Suppressor macrophage treated with lipopolysaccharide for 4 hours (primary cell): ENCODE measurements at regions not wholly inside any gene's neighbourhood (a gene's known extent, or its start where the extent isn't known, plus 50 kb on each side); places are given as distances from the start of the nearest gene placed in this dataset.
"Not testable (repeated sequence)": the region's sequence is repeated elsewhere in the genome, so short reads cannot be mapped to it uniquely, and the experiment has no call there.

ENCODE experiments used
- DNase-seq: peaks from one replicate; pipeline ENCODE4 v3.0.0-alpha.2; 2020

DNA sequence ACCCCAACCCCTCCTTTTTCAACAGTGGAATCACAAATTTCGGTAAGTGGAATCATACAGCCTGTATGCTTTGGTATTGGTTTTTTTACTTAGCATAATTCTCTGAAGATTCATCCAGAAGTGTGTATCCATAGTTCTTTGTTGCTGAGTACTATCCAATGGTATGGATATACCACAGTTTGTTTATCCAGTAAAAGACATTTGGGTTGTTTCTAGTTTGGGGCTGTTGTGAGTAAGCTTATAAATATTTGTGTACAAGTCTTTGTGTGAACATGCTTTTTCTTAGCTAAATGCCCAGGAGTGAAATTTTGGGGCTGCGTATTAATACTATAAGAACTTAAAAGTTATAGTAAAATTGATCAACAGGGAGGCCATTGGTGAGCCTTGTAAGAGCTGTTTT lies 57.5 kb upstream of the GC start:
- no peak for DNase-seq

DNA sequence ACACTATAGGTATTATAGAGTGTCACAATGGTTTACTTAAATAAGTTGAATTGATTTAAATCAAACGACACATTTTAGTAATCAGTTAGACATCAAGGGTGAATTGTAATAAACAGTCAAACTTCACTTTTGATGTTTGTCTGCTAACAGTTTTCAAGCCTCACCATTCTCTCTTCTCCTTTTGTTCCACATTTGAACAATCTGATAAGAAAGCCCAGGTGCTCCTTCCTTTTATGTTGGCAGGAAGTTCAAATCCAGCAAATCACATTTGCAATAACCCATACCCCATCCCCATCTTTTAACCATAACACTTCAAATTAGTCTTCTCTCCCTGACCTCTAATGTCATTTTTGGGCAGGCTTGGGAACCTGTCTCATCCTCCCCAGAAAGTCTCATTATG lies 63.4 kb upstream of the GC start:
- DNase-seq, result no peak

DNA sequence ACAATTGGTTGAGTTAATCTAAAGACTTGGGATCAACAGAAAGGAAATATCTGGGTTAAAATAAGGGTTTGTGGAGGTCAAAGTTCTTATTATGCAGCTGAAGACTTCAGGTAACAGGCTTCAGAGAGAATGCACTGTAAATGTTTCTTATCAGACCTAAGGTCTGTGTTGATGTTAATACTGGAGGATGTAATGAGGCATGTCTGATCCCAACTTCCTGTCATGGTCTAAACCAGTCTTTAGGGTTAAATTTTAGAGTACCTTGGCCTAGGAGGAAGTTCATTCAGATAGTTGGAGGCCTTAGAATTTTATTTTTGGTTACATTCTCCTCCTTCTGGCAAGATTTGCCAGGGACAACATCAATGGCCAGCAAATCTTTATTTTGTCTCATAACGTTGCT lies 72.1 kb upstream of the GC start:
- no peak for DNase-seq

DNA sequence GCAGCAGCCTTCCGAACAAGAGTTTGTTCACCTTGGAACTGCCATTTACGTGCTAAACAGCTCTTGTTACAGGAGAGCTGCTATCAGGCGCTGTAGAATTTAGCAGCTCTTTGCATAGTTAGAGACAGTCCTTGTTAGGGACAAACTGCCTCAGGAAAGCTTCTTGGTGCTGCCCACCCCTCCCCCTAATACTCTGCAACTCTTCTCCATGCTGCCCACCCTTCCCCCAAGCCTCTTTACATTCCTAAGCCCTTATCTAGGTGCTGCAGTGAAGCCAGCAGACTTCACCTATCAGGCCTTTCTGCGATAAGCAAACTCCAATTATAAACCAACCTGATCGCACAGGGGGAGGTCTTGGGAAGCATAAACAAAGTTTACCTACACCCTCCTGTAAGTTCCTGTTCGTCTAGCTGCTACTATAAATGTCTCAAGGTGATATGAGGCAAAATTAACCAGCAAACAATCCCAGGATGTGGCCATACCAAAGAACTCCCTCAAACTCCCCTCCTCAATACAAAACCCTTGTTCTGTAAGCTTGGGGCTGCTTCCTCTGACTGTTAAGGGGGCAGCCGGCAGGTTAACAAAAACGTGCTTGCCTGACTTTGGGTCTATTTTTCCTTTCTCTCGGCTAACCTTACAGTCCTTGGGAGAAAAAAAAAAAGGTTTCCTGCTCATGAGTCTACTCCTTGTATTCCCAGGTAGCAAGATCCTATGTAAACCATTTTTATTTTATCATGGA lies 74.0 kb upstream of the GC start:
- no peak for DNase-seq

DNA sequence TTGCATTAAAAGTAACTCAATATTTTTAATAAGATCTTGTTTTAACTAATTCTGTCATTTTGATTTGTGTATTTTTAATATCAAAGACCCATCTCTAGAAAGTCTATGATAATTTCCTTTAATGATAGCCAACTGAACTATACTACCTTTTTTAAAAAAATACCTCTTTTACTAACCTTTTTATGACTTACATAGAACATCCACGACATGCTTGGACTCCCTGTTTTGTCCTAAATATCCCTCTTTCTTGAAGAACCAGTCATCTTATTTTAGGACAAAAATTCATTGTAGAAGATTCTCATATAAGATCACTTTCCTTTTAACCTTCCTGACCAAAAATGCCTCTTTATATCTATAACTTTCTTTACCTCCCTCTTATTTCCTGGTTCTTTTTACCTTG lies 76.8 kb upstream of the GC start:
- no peak for DNase-seq

DNA sequence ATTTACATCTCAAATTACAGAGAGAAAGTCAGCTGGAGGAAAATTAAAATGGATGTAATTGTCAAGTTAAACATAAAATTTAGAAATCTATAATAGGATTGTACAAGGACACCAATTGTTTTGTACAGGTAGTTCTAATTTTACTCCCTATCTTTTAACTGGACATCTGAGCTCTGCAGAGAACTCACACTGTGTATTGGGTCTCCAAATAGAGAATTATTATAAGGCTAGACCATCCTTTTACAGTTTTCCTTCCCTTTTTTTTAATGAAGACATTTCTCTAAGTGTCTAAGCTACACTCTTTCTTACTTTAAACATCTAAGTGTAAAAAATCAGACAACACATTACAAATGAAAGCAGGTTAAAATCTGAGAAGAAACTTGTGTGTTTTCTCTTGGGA lies 78.4 kb upstream of the GC start:
- no peak for DNase-seq

DNA sequence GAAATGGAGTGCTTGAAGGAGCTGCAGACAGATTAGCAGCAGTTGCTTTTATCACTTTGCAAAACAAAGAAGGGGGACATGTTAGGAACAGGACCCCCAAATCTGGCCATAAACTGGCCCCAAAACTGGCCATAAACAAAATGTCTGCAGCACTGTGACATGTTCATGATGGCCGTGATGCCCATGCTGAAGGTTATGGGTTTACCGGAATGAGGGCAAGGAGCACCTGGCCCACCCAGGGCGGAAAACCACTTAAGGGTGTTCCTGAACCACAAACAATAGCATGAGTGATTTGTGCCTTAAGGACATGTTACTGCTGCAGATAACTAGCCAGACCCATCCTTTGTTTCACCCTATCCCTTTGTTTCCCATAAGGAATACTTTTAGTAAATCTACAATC lies 79.6 kb upstream of the GC start:
- DNase-seq, result no peak

DNA sequence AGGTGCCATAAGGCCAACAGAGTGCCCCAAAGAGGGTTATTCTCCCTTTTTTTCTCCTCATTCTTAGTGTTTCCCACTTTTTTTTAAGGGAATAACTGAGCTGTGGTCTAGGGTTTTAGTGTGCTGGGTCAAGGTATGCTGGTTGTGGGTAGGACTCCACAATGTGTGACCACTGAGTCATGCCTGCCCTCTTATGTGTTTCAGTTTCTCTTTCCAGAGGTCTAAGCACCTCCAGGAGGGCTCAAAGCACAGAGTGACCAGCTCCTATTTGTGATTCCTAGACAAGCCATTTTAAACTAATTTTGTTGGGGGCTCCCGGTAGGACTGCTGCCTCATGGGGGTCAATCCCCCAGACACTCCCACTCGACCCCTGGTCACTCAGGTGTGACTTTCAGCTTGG lies 80.5 kb upstream of the GC start:
- DNase-seq, result no peak

DNA sequence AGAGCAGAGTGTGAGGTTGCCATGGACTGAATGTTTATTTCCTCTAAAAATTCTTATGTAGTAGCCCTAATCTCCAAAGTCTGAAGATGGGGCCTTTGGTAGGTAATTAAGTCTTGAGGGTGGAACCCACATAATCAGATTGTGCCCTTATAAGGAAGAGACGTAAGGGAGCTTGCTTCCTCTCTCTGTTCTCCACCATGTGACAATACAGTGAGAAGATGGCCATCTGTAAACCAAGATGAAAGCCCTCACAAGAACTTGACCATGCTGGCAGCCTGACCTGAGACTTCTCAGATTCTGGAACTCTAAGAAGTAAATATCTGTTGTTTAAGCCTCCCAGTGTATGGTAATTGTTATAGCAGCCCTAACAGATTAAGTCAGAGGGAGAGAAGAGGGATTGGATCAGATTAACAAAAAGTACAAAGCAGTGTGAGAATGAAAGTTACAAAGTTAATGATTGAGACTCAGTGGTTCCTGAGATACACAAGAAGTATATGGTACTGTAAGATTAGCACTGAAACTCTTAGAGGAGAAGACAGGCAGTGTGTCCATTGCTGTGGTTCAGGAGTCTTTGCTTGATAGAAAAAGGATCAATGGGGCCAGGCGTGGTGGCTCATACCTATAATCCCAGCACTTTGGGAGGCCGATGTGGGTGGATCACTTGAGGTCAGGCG lies 82.5 kb upstream of the GC start:
- DNase-seq, result no peak

DNA sequence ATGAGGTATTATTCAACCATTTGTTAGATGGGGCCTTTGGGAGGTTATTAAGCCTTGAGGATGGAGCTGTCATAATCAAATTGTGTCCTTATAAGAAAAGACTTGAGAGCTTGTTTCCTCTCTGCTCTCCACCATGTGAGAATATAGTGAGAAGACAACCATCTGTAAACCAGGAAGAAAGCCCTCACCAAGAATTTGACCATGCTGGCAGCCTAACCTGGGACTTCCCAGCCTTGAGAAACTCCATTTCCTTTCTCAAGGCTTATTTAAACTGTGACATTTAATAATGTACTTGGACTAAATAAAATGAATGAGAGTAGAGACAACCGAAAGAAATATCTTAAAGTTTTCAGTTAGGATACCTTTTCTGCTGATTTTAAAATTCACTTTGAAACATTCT lies 83.7 kb upstream of the GC start:
- no peak for DNase-seq

DNA sequence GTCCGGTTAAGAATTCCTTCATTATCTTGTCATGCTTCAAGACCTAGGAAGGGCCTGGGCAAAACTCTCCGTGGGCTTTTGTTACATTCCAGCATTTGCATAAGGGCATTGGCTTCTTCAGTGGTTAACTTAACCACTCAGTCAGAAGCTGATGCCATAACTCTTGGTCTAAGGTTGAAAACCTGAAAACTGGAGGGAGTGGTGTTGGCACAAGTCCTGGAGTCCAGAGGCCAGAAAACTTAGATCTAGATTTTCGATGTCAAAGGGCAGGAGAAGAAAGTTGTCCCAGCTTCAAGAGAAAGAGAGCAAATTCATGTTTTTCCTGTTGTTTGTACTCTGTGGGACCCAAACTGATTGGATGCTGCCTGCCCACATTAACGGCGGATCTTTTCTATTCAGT lies 86.6 kb upstream of the GC start:
- no peak for DNase-seq

DNA sequence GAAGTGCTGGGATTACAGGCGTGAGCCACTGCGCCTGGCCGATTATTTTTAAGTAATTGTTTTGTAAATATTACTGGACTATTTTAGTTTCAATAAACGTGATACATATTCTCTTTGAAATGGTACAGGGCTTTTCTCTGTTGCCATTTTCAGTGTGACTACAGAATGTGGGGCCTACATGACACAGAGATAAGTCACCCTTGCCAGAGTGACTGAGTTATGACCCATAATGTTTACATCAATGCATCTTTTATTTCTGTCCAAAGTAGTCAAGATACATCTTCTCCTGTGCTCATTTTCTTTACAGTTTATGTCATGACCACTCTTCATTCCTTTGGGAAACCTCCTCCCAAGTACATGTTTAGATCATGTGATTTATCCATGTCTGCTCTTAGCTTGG lies 88.3 kb upstream of the GC start:
- DNase-seq, result no peak

DNA sequence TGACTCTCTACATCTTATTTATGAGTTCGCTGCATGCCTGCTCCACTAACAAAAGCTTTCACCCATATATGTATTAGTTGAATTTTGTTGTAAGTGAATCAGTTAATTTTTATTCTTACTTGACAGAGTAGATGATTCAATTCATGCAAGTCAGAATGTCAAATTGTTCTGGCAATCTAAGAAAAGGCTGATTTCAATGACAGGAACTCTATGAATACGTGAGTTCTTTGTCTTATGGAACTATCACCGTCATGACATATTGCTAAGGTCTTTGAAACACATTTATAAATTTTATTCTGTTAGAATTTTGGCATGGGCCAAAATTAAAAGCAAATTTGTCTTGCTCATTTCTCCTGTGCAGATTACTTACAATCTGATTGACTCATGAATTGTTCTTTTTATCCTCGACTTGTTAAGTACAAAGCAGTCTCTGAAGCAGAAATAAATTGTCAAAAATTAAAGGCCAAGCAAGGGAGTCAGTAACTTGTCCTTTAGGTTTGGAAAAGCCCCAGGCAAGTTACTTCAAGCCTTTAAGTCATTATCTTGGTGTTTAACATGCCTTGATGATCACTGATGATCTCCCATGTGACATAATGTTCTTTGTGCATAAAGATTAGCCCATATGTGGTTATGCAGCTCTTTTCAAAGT lies 89.0 kb upstream of the GC start:
- DNase-seq, result no peak

DNA sequence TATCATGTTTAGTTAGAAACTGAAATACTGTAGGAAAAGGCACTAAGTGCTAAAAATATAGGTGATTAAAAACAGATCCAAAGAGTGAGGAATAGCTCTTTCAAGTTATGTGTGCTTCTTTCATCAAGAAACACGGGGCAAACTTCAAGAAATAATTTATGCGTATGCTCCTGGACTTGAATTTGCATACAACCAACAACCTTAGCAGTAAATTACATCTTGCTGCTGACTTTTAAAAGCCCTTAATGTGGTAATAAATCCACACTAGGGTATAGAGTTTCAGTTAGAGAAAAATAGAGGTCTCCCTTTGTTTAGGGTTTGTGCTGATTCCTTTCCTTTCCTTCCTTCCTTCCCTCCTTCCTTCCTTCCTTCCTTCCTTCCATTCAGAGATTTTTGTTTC lies 94.5 kb upstream of the GC start:
- no peak for DNase-seq

DNA sequence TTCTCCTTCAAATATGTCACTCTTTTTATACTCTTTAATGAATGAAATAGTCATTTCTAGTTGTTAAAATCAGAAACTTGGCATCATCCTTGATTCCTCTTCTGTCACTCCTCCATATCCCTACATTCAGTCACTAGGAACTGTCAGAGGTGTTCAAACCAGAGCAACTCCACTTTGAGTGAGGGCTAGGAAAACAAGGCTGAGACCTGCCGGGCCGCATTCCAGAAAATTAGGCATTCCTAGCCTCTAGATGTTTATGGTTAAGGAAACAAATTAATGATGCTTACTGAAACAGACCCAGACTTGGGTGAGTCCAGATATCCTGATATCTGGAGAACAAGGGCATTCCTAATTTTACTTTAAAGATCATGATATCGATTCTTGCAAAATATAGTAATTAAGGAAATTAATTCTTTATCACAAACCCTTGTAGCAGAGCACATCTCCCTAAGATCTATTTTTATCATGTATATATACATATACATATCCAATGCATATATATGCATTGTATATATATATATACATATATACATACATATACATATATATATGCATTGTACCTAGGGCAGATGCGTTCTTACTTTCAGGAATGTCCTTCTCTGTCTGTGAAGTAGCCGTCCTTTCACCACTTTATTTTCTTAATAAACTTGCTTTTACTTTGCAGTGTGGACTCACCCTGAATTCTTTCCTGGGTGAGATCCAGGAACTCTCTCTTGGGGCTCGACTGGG lies 98.4 kb upstream of the GC start:
- DNase-seq, result no peak

DNA sequence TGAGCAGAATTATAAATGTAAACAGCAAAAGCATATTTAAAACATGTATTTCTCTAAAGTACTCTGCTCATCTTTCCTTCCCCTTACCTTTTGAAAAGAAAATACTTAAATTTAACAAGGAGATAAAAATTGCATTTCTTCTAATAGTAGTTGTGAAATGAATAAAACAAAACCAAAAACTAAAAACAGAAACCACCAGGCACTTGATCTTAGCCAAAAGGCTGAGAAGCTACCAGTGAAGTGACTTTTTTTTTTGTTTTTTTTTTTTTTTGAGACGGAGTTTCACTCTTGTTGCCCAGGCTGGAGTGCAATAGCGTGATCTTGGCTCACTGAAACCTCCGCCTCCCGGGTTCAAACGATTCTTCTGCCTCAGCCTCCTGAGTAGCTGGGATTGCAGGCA lies 116.5 kb upstream of the GC start:
- DNase-seq, result not testable (repeated sequence)

DNA sequence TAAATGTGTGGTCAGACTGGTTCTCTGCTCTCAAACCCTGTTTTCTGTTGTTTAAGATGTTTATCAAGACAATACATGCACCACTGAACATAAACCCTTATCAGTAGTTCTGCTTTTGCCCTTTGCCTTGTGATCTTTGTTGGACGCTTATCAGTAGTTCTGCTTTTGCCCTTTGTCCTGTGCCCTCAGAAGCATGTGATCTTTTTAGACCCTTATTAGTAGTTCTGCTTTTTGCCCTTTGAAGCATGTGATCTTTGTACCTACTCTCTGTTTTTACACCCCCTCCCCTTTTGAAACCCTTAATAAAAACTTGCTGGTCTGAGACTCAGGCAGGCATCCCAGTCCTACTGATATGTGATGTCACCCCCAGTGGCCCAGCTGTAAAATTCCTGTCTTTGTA lies 121.7 kb upstream of the GC start:
- DNase-seq, result not testable (repeated sequence)

DNA sequence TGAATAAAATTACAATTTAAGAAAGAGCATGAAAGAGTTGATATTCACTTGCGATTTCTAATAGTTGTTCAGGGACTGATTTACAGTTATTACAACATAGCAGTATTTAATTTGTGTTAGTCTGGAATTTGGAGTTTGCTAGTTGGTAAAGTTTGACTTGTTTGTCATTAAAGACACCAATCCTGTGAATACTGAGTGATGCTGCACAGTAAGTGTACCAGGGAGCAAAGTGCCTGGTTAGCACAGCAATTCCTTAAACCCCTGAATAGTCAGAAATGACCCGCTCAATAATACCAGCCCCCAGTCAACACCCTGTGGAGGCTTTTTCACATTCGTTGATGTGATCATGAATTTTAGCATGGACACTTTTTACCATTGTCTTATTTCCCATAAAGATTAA lies 122.2 kb upstream of the GC start:
- no peak for DNase-seq

DNA sequence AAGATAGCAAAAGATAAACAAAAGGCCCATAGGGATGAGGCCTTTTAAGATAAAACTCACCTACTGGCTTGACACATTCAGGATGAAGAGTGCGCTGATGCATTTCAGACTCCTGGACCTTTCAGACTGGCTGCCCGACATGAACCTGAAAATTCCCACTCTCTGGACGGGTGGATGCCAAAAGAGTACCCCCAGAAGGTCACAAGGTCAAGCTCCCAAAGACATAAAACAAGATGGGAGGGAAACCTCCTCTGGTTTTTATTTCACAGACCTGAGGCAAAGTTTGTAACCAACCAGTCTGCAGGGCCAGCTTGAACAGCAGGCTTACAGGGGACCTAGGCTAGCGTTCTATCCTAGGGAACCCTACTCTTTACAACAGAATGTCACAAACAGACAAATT lies 123.2 kb upstream of the GC start:
- DNase-seq, result no peak

DNA sequence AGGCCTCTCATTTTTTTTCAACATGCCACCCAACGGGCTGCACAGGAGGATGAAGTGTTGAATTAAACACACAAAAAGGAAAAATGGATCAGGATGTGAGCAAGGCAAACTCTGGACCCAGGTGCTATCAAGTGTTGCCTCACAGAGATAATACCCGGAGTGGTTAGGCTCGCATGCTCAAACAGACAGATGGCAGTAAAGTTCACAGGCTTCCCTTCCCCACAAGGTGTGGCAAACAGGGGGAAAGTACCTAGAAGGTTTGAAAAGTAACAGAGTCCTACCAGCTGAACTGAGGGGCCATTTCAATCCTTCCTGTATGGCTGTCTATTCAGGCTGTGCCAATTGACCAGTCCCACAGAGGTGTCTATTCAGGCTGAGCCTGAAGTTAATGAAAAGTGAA lies 123.9 kb upstream of the GC start:
- no peak for DNase-seq

DNA sequence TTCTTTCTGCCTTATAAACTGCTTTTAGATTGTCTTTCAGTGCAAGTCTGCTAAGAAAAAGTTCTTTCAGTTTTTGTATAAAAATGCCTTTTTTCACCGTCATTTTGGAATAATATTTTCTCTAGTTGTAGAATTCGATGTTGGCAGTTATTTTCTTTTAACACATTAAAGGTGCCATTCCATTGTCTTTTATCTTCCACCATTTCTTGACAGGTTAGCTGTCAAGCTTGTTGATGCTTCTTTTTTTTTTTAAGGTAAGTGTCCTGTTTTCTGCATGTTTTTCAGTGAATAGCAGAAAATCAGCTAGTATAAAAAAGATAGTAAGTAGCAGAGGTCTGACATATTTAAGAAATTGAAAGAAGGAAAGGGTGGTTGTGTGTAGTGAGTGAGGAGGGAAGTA lies 118.5 kb upstream of the NPFFR2 start:
- no peak for DNase-seq

DNA sequence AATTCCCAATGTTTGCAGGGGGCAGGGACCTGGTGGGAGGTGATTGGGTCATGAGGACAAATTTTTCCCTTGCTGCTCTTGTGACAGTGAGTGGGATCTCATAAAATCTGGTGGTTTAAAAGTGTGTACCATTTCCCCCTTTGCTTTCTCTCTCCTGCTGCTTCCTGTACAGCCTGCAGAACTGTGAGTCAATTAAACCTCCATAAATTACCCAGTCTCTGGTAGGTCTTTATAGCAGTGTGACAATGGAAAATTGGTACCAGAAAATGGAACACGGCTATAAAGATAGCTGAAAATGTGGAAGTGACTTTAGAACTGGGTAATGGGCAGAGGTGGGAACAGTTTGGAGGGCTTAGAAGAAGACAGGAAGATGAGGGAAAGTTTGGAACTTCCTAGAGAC lies 108.7 kb upstream of the NPFFR2 start:
- DNase-seq, result no peak

DNA sequence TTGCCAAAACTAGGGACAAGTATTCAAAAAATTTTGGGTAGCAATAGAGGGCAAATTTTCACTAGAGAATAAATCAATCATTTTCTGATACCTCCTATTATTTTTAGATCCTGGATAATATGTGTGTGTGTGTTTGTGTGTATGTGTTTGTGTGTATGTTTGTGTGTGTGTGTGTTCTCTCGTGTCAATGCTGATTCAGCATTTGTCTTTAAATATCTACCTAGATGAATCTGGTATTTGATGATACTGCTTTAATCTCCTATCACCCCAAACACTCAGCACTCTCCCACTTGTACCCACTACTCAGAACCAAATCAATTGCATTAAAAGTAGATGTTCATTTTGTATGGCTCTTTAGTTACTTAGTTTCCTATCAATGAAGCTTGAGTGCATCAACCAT lies 101.3 kb upstream of the NPFFR2 start:
- DNase-seq, result no peak

DNA sequence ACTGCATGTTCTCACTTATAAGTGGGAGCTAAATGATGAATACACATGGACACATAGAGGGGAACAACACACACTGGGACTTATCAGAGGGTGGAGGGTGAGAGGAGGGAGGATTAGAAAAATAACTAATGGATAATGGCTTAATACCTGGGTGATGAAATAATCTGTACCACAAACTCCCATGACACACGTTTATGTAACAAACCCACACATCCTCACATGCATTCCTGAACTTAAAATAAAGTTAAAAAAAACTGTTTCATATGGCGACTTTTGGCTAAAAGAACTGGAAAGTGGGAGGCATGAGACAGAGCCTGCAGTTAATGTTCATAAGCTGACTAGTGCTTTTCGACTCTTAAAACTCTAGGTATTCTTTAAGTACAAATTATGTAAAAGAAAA lies 98.9 kb upstream of the NPFFR2 start:
- DNase-seq, result no peak
